ENCODE measurements at regions not wholly inside any gene's neighbourhood (a gene's known extent, or its start where the extent isn't known, plus 50 kb on each side); places are given as distances from the start of the nearest gene placed in this dataset.

- Histone ChIP-seq H3K4me1 (ENCODE audit: insufficient read depth) (no peaks in the 10 kb centered on the region), H3K4me2 (no peak overlapping the region), H3K9me3 (ENCODE audit: low read depth) (no peaks in the 10 kb centered on the region), H4K20me1 (ENCODE audit: insufficient read depth, poor library complexity, severe bottlenecking) (no peaks in the 10 kb centered on the region), H3K27me3 (no peaks in the 10 kb centered on the region), H3K4me3 (no peak overlapping the region), H3K9me2 (replicated peaks; ENCODE audit: insufficient read depth) (no peaks in the 10 kb centered on the region), H3K36me3 (replicated peaks; ENCODE audit: insufficient read depth, low read depth) (no peaks in the 10 kb centered on the region), H3K79me2 (no peaks in the 10 kb centered on the region), H2AFZ (no peak overlapping the region), H3K27ac (no peak overlapping the region)
- DNase-seq (ENCODE audit: low spot score) = no peak
- 85% methylated on average over 3 of the region's 3 CpGs for WGBS (ENCODE audit: low lambda C conversion rate, missing lambda C conversion rate)
- TF ChIP-seq, protein P1, sequence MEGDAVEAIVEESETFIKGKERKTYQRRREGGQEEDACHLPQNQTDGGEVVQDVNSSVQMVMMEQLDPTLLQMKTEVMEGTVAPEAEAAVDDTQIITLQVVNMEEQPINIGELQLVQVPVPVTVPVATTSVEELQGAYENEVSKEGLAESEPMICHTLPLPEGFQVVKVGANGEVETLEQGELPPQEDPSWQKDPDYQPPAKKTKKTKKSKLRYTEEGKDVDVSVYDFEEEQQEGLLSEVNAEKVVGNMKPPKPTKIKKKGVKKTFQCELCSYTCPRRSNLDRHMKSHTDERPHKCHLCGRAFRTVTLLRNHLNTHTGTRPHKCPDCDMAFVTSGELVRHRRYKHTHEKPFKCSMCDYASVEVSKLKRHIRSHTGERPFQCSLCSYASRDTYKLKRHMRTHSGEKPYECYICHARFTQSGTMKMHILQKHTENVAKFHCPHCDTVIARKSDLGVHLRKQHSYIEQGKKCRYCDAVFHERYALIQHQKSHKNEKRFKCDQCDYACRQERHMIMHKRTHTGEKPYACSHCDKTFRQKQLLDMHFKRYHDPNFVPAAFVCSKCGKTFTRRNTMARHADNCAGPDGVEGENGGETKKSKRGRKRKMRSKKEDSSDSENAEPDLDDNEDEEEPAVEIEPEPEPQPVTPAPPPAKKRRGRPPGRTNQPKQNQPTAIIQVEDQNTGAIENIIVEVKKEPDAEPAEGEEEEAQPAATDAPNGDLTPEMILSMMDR (IDR thresholded peaks at IDR 0.05; ENCODE audit: poor library complexity) = no peak
- no peak for TF ChIP-seq EZH2phosphoT487 (IDR thresholded peaks at IDR 0.05; ENCODE audit: low read depth, severe bottlenecking, unreplicated experiment)
- no peak for TF ChIP-seq EZH2 (IDR thresholded peaks at IDR 0.05; ENCODE audit: borderline replicate concordance)
These were observed 143.1 kb upstream of the RREB1 start for GRCh38 chr6:6964675-6965074.

- Histone ChIP-seq H3K4me2 (no peak overlapping the region), H3K27ac (peak overlapping the region; percentile 71), H3K9me3 (ENCODE audit: low read depth) (no peaks in the 10 kb centered on the region), H2AFZ (no peak overlapping the region), H3K4me1 (ENCODE audit: insufficient read depth) (peaks cover 5% of the 10 kb centered on the region), H4K20me1 (ENCODE audit: insufficient read depth, poor library complexity, severe bottlenecking) (no peaks in the 10 kb centered on the region), H3K9me2 (replicated peaks; ENCODE audit: insufficient read depth) (no peaks in the 10 kb centered on the region), H3K4me3 (no peak overlapping the region), H3K36me3 (replicated peaks; ENCODE audit: insufficient read depth, low read depth) (no peaks in the 10 kb centered on the region), H3K27me3 (no peaks in the 10 kb centered on the region), H3K79me2 (no peaks in the 10 kb centered on the region)
- no peak for DNase-seq (ENCODE audit: low spot score)
- TF ChIP-seq, protein P1 (IDR thresholded peaks at IDR 0.05; ENCODE audit: poor library complexity) = no peak
- TF ChIP-seq EZH2phosphoT487 (IDR thresholded peaks at IDR 0.05; ENCODE audit: low read depth, severe bottlenecking, unreplicated experiment) = no peak
- no peak for TF ChIP-seq EZH2 (IDR thresholded peaks at IDR 0.05; ENCODE audit: borderline replicate concordance)
- WGBS (ENCODE audit: low lambda C conversion rate, missing lambda C conversion rate) = 68% methylated on average over 1 of the region's 1 CpG
These were observed 141.6 kb upstream of the RREB1 start for GRCh38 chr6:6966127-6966526.

DNA sequence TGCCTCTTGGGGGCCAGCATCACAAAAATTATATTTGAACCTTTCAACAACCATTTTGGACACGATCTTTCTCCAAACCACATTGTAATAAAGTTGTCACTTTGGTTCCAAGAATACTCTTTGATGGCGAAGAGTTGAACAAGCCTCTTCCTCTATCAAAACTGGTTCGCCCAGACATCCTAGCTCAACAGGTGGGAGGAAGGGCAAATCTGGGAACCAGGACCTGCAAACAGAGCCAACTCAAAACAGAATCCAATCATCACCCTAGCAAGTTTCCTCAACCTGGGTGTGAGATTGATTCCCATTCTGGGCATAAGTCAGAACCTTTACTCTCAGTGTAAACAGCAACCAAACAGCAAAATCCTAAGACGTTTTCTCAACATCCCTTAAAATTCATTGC, 141.2 kb upstream of the RREB1 start:
- Histone ChIP-seq H3K4me1 (ENCODE audit: insufficient read depth) (peaks cover 9% of the 10 kb centered on the region), H4K20me1 (ENCODE audit: insufficient read depth, poor library complexity, severe bottlenecking) (no peaks in the 10 kb centered on the region), H3K4me2 (no peak overlapping the region), H3K79me2 (no peaks in the 10 kb centered on the region), H2AFZ (no peak overlapping the region), H3K4me3 (no peak overlapping the region), H3K9me3 (ENCODE audit: low read depth) (no peaks in the 10 kb centered on the region), H3K27me3 (no peaks in the 10 kb centered on the region), H3K27ac (peak overlapping the region; percentile 71), H3K36me3 (replicated peaks; ENCODE audit: insufficient read depth, low read depth) (no peaks in the 10 kb centered on the region), H3K9me2 (replicated peaks; ENCODE audit: insufficient read depth) (no peaks in the 10 kb centered on the region)
- DNase-seq (ENCODE audit: low spot score) = no peak
- no peak for TF ChIP-seq EZH2phosphoT487 (IDR thresholded peaks at IDR 0.05; ENCODE audit: low read depth, severe bottlenecking, unreplicated experiment)
- no peak for TF ChIP-seq EZH2 (IDR thresholded peaks at IDR 0.05; ENCODE audit: borderline replicate concordance)
- TF ChIP-seq, protein P1 (IDR thresholded peaks at IDR 0.05; ENCODE audit: poor library complexity) = no peak
- WGBS (ENCODE audit: low lambda C conversion rate, missing lambda C conversion rate) = 90% methylated on average over 4 of the region's 4 CpGs

DNA sequence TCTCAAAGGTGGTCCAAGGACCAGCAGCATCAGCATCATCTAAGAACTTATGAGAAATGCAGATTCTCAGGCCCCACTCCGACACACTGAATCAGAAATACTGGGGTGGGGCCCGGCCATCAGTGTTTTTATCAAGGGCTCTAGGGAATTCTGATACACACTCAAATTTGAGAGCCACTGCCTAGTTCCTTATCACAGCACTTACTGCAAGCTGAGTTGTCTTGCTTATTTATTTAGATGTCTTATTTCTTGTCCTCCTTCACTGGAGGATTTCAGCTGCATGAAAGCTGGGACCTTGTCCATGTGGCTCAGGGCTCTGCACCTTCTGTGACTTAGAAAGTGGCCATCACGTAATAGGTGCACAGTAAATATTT, 139.4 kb upstream of the RREB1 start:
- DNase-seq (ENCODE audit: low spot score) = no peak
- H3K36me3 ChIP-seq (replicated peaks; ENCODE audit: insufficient read depth, low read depth) = no peaks in the 10 kb centered on the region
- no peaks in the 10 kb centered on the region for H4K20me1 ChIP-seq (ENCODE audit: insufficient read depth, poor library complexity, severe bottlenecking)
- 86% methylated on average over 3 of the region's 3 CpGs for WGBS (ENCODE audit: low lambda C conversion rate, missing lambda C conversion rate)
- H3K4me1 ChIP-seq (ENCODE audit: insufficient read depth) = peaks cover 11% of the 10 kb centered on the region
- H3K79me2 ChIP-seq = no peaks in the 10 kb centered on the region
- no peaks in the 10 kb centered on the region for H3K9me2 ChIP-seq (replicated peaks; ENCODE audit: insufficient read depth)
- no peak overlapping the region for H3K4me3 ChIP-seq
- peak overlapping the region; percentile 88 for H3K27ac ChIP-seq
- no peaks in the 10 kb centered on the region for H3K9me3 ChIP-seq (ENCODE audit: low read depth)
- no peak overlapping the region for H2AFZ ChIP-seq
- H3K27me3 ChIP-seq = no peaks in the 10 kb centered on the region
- H3K4me2 ChIP-seq = no peak overlapping the region
- TF ChIP-seq, protein P1 (IDR thresholded peaks at IDR 0.05; ENCODE audit: poor library complexity) = no peak
- no peak for TF ChIP-seq EZH2 (IDR thresholded peaks at IDR 0.05; ENCODE audit: borderline replicate concordance)
- no peak for TF ChIP-seq EZH2phosphoT487 (IDR thresholded peaks at IDR 0.05; ENCODE audit: low read depth, severe bottlenecking, unreplicated experiment)
